Neural crest cell (in vitro differentiated cells): ENCODE measurements at regions not wholly inside any gene's neighbourhood (a gene's known extent, or its start where the extent isn't known, plus 50 kb on each side); places are given as distances from the start of the nearest gene placed in this dataset.

Experiments
- DNase-seq: peaks from one replicate; pipeline ENCODE4 v3.0.0; 2021; ENCODE audit warnings: low read depth, mixed read lengths, low spot score
- H3K27ac Mint-ChIP-seq: one replicate; pipeline ENCODE4 v1.8.0; 2021; ENCODE audit warnings: mild to moderate bottlenecking, mixed read lengths; ENCODE audit not compliant: unreplicated experiment
- H3K27me3 Mint-ChIP-seq: 2 replicates; pipeline ENCODE4 v1.8.0; 2021; ENCODE audit warnings: low read depth, mild to moderate bottlenecking, mixed read lengths
- H3K36me3 Mint-ChIP-seq: 2 replicates; pipeline ENCODE4 v1.8.0; 2021; ENCODE audit warnings: low read depth, mild to moderate bottlenecking, mixed read lengths
- H3K4me1 Mint-ChIP-seq: 2 replicates; pipeline ENCODE4 v1.8.0; 2021; ENCODE audit warnings: mixed read lengths
- H3K4me3 Mint-ChIP-seq: one replicate; pipeline ENCODE4 v1.8.0; 2021; ENCODE audit warnings: mild to moderate bottlenecking, mixed read lengths
- H3K9me3 Mint-ChIP-seq: 2 replicates; pipeline ENCODE4 v1.8.0; 2021; ENCODE audit warnings: mixed read lengths
- CTCF ChIP-seq: fragments of 200-600 bp; sonication (generic); conservative IDR thresholded peaks from 2 replicates; pipeline ENCODE4 v1.5.0; 2021; ENCODE audit warnings: antibody characterized with exemption, mild to moderate bottlenecking

GRCh38 chr5:120955795-120956194, 491.7 kb downstream of the PRR16 start:
- H3K4me1 Mint-ChIP-seq = no peaks in the 10 kb centered on the region
- H3K27ac Mint-ChIP-seq = no peak overlapping the region
- no peaks in the 10 kb centered on the region for H3K27me3 Mint-ChIP-seq
- TF ChIP-seq CTCF = no peak
- no peak overlapping the region for H3K4me3 Mint-ChIP-seq
- H3K9me3 Mint-ChIP-seq = peaks cover 9% of the 10 kb centered on the region
- no peaks in the 10 kb centered on the region for H3K36me3 Mint-ChIP-seq
- no peak for DNase-seq

GRCh38 chr5:120958877-120959485, 494.9 kb downstream of the PRR16 start:
- Mint-ChIP-seq H3K9me3 (no peaks in the 10 kb centered on the region), H3K4me3 (no peak overlapping the region), H3K36me3 (no peaks in the 10 kb centered on the region), H3K27ac (no peak overlapping the region), H3K4me1 (no peaks in the 10 kb centered on the region), H3K27me3 (no peaks in the 10 kb centered on the region)
- no peak for TF ChIP-seq CTCF
- DNase-seq = no peak

- Mint-ChIP-seq H3K4me1 (no peaks in the 10 kb centered on the region), H3K27me3 (no peaks in the 10 kb centered on the region)
Observed at GRCh38 chr5:120960510-120960909, 496.4 kb downstream of the PRR16 start.

GRCh38 chr5:120967366-120967765, 503.3 kb downstream of the PRR16 start:
- Mint-ChIP-seq H3K9me3 (peaks cover 13% of the 10 kb centered on the region), H3K27me3 (no peaks in the 10 kb centered on the region), H3K4me3 (no peak overlapping the region), H3K4me1 (no peaks in the 10 kb centered on the region), H3K27ac (no peak overlapping the region), H3K36me3 (no peaks in the 10 kb centered on the region)
- TF ChIP-seq CTCF = no peak
- no peak for DNase-seq

More at GRCh38 chr5:120960510-120960909, 496.4 kb downstream of the PRR16 start:
- H3K27ac Mint-ChIP-seq = no peak overlapping the region
- no peaks in the 10 kb centered on the region for H3K36me3 Mint-ChIP-seq
- TF ChIP-seq CTCF = no peak
- peaks cover 3% of the 10 kb centered on the region for H3K9me3 Mint-ChIP-seq
- no peak overlapping the region for H3K4me3 Mint-ChIP-seq
- DNase-seq = no peak

GRCh38 chr5:120974690-120975089, 510.6 kb downstream of the PRR16 start:
- no peak overlapping the region for H3K4me3 Mint-ChIP-seq
- no peak overlapping the region for H3K27ac Mint-ChIP-seq
- H3K36me3 Mint-ChIP-seq = no peaks in the 10 kb centered on the region
- H3K9me3 Mint-ChIP-seq = peaks cover 2% of the 10 kb centered on the region
- no peak for DNase-seq
- TF ChIP-seq CTCF = no peak
- H3K27me3 Mint-ChIP-seq = no peaks in the 10 kb centered on the region
- no peaks in the 10 kb centered on the region for H3K4me1 Mint-ChIP-seq
